ENCODE measurements at regions not wholly inside any gene's neighbourhood (a gene's known extent, or its start where the extent isn't known, plus 50 kb on each side); places are given as distances from the start of the nearest gene placed in this dataset.

- TF ChIP-seq CTCF (IDR thresholded peaks at IDR 0.05; ENCODE audit: control extremely low read depth in 1 of 3, insufficient read depth in 1 of 3, low read depth in 1 of 3, low read length in 3 of 3) (no peak), KDM4A (IDR thresholded peaks at IDR 0.05; ENCODE audit: low read depth, low read length, severe bottlenecking) (no peak), USF2 (IDR thresholded peaks at IDR 0.05; ENCODE audit: low read length) (no peak)
Measured at GRCh38 chr5:173709761-173710160, 93.3 kb upstream of the BOD1 start.
